Colonic mucosa (tissue), 4 donors: ENCODE measurements at regions not wholly inside any gene's neighbourhood (a gene's known extent, or its start where the extent isn't known, plus 50 kb on each side); places are given as distances from the start of the nearest gene placed in this dataset.

Source experiments
- DNase-seq: peaks from one replicate; pipeline ENCODE4 v3.0.0-alpha.2; 2020
- H3K27ac ChIP-seq: fragments of 200-600 bp; one replicate; pipeline ENCODE4 v1.8.0; 2021
- H3K27me3 ChIP-seq: fragments of 200-600 bp; one replicate; pipeline ENCODE4 v1.8.0; 2021
- H3K36me3 ChIP-seq: fragments of 200-600 bp; one replicate; pipeline ENCODE4 v1.8.0; 2021
- H3K4me1 ChIP-seq: fragments of 200-600 bp; one replicate; pipeline ENCODE4 v1.8.0; 2021; ENCODE audit warnings: mild to moderate bottlenecking
- H3K4me3 ChIP-seq: fragments of 200-600 bp; one replicate; pipeline ENCODE4 v1.8.0; 2021
- H3K9ac ChIP-seq, 2 donors: one replicate each; pipeline ENCODE4 v1.7.0; 2013; ENCODE audit warnings: control low read depth in 2 of 2, low read depth in 2 of 2, low read length in 2 of 2
- H3K9me3 ChIP-seq: fragments of 200-600 bp; one replicate; pipeline ENCODE4 v1.8.0; 2021
- intact Hi-C: fragments of 100-400 bp; cut with DNase I; formaldehyde crosslinking; loops from one replicate; pipeline ENCODE4 v1.14.1; 2022
- TF ChIP-seq, protein P1 (sequence below): fragments of 200-600 bp; IDR thresholded peaks from one replicate; pipeline ENCODE4 v1.8.0; 2022; ENCODE audit warnings: antibody characterized with exemption, mild to moderate bottlenecking
- donor health status: healthy.
- donor health status: DM: no; HTN: no; CAD: no.
- donor health status: DM: no; HTN: no; CAD: no.

DNA sequence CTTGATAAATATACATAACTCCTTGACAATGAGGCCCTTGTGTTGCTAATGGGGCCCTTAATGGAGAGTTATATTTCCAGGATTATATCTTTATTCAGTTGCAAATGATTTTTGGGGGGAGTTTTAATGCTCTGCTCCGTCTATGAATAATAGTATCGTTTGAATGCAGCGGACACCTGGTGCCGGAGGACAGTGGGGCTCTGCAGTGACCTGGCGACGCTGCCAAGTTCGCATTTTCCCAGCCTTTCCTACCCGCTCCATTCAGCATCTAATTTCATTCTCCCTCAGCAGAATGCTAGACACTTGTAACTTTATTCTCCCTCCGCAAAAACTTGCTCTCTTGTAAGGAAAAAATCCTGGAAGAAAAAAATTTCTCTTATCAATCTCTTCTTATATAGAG, 257.6 kb upstream of the SALL3 start:
- intact Hi-C loops, result no loop called here
- Histone ChIP-seq H3K4me1 (no peaks in the 10 kb centered on the region), H3K36me3 (no peaks in the 10 kb centered on the region), H3K27me3 (no peaks in the 10 kb centered on the region), H3K27ac (no peak overlapping the region), H3K9ac (no peak overlapping the region), H3K9me3 (no peaks in the 10 kb centered on the region), H3K4me3 (no peak overlapping the region)
- TF ChIP-seq, protein P1, sequence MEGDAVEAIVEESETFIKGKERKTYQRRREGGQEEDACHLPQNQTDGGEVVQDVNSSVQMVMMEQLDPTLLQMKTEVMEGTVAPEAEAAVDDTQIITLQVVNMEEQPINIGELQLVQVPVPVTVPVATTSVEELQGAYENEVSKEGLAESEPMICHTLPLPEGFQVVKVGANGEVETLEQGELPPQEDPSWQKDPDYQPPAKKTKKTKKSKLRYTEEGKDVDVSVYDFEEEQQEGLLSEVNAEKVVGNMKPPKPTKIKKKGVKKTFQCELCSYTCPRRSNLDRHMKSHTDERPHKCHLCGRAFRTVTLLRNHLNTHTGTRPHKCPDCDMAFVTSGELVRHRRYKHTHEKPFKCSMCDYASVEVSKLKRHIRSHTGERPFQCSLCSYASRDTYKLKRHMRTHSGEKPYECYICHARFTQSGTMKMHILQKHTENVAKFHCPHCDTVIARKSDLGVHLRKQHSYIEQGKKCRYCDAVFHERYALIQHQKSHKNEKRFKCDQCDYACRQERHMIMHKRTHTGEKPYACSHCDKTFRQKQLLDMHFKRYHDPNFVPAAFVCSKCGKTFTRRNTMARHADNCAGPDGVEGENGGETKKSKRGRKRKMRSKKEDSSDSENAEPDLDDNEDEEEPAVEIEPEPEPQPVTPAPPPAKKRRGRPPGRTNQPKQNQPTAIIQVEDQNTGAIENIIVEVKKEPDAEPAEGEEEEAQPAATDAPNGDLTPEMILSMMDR, result no peak
- DNase-seq, result no peak

DNA sequence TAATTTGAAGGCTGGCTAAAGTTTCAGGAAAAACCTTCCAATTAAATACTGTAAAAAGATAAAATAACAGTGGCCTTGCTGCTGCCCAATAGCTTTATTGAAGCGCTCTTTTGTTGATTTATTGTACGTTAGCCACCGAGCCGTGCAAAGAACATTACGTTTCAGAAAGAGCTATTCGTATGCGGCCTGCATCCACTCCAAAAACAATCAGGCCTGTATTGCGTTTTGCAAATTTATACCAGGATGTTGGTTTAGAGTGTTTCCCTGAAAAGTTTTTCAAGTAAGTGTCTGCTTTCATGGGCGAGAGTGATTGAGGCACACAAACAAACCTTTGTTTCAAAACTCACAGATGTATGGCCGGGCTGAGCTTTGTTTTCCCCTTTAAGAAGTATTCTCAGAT, 257.2 kb upstream of the SALL3 start:
- H3K36me3 ChIP-seq, result no peaks in the 10 kb centered on the region
- H3K9me3 ChIP-seq, result no peaks in the 10 kb centered on the region
- no peak overlapping the region for H3K27ac ChIP-seq
- H3K27me3 ChIP-seq, result no peaks in the 10 kb centered on the region
- TF ChIP-seq, protein P1, result no peak
- no peak overlapping the region for H3K9ac ChIP-seq
- intact Hi-C loops, result no loop called here
- H3K4me3 ChIP-seq, result no peak overlapping the region
- H3K4me1 ChIP-seq, result no peaks in the 10 kb centered on the region
- DNase-seq, result no peak

DNA sequence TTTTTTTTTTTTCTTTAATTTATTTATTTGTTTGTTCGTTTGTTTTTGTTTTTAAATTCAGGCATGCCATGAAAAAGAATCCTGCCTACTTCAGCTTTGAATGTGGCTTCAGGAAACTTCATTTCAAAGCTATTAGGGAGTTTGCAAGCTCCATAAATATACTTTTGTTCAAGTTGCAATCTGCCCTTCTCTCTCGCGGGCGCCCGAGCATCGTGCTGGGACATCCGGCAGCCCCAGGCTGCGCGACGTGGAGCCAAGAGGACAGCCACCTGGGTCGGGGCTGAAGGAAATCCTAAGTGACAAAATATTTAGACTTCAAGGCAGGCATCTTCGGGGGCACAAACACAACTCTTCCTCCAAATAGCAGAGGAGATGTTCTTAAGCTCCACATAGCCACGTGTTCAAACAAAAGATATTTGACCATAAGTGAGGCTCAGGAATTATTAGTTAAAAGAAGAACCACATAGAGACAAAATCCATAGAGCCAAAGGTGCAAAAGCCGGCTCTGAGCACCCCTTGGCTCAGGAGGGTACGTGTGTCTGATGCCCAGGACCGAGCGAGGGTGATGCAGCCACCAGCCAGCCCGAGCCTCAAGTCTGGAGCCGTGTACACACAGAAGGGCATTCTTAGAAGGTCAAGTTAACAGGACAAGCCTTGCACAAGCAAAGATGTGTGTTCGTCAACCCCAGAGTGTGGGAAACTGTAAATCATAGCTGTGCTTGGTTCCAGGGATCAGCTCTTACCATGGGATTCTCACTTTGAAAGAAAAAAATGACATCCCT, 256.5 kb upstream of the SALL3 start:
- TF ChIP-seq, protein P1, result no peak
- intact Hi-C loops, result no loop called here
- no peaks in the 10 kb centered on the region for H3K27me3 ChIP-seq
- H3K4me1 ChIP-seq, result no peaks in the 10 kb centered on the region
- no peak for DNase-seq
- no peaks in the 10 kb centered on the region for H3K36me3 ChIP-seq
- no peak overlapping the region for H3K9ac ChIP-seq
- H3K9me3 ChIP-seq, result no peaks in the 10 kb centered on the region
- no peak overlapping the region for H3K27ac ChIP-seq
- H3K4me3 ChIP-seq, result no peak overlapping the region

DNA sequence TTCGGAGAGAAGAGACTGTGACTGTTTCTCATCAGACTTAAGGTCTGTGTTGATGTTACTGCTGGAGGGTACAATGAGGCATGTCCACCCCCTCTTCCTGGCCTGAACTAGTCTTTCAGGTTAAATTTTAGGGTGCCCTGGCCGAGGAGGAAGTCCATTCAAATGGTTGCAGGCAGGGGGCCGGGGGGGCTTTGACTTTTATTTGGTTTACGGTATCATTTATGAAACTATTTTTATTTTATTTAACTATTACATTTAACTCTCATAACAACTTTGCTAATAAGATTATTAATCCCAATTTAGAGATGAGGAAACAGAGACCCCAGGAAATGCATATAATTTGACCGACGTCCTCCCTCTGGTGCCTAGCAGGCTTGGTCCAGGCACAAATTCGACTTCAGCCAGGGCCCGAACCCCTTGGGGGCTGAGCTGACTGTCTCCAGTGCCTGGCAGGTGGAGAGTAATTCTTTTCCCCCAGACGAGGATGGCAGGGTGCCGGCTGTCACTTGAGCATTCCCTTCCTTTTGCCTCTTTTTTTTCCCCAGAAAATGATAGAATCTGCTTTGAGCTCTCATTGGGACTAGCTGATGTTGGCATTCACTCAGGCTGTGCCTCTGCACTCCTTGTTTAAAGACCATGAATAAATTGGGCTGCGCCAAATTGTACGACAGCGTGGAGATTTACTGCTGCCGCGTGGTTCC, 255.3 kb upstream of the SALL3 start:
- TF ChIP-seq, protein P1, result no peak
- Histone ChIP-seq H3K36me3 (no peaks in the 10 kb centered on the region), H3K9me3 (no peaks in the 10 kb centered on the region), H3K27ac (no peak overlapping the region), H3K4me1 (no peaks in the 10 kb centered on the region), H3K4me3 (no peak overlapping the region), H3K9ac (no peak overlapping the region), H3K27me3 (no peaks in the 10 kb centered on the region)
- DNase-seq, result no peak
- intact Hi-C loops, result no loop called here

DNA sequence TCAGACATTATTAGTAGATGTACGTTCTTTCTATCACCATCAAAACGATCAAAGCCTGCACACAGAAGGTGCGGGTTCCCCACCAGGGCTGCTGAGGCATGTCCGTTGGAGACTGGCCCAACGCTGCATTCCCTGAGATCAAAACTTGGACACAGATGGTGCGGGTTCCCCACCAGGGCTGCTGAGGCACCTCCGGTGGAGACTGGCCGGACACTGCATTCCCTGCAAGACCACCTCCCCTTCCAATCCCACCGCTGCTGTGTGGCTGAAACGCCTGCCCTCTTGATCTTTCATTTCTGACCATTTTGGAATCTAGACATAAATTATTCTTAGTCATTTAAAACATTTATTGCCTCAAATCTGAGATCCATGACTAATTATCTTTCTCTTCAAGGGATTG, 254.2 kb upstream of the SALL3 start:
- no peaks in the 10 kb centered on the region for H3K9me3 ChIP-seq
- no peak overlapping the region for H3K4me3 ChIP-seq
- TF ChIP-seq, protein P1, result no peak
- no peaks in the 10 kb centered on the region for H3K27me3 ChIP-seq
- intact Hi-C loops, result no loop called here
- H3K9ac ChIP-seq, result no peak overlapping the region
- no peak overlapping the region for H3K27ac ChIP-seq
- no peaks in the 10 kb centered on the region for H3K4me1 ChIP-seq
- H3K36me3 ChIP-seq, result no peaks in the 10 kb centered on the region
- no peak for DNase-seq
